ENCODE measurements at regions not wholly inside any gene's neighbourhood (a gene's known extent, or its start where the extent isn't known, plus 50 kb on each side); places are given as distances from the start of the nearest gene placed in this dataset.

DNA sequence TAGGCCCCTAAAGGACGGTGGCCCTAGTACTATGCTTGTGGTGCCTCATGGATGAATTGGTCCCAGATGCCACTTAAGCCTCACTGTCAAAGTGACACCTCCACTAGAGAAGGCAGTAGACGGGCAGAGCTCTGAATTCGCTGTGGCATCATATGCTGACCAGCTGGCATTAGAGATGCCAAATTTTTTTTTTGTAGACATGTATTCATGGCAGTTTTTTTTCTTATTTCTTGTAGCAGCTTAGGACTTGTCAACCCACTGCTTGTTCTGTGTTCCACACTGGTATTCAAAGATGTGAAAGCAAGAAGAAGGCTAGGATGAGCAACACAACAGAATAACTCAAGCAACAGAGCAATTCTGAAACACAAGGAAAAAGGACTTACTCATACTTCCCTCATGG, 212.5 kb downstream of the DLEU7 start:
- H3K27ac ChIP-seq (replicated peaks in 1 of 4): no peak overlapping the region
- H3K9me3 ChIP-seq: no peaks in the 10 kb centered on the region
- TF ChIP-seq, protein P1, sequence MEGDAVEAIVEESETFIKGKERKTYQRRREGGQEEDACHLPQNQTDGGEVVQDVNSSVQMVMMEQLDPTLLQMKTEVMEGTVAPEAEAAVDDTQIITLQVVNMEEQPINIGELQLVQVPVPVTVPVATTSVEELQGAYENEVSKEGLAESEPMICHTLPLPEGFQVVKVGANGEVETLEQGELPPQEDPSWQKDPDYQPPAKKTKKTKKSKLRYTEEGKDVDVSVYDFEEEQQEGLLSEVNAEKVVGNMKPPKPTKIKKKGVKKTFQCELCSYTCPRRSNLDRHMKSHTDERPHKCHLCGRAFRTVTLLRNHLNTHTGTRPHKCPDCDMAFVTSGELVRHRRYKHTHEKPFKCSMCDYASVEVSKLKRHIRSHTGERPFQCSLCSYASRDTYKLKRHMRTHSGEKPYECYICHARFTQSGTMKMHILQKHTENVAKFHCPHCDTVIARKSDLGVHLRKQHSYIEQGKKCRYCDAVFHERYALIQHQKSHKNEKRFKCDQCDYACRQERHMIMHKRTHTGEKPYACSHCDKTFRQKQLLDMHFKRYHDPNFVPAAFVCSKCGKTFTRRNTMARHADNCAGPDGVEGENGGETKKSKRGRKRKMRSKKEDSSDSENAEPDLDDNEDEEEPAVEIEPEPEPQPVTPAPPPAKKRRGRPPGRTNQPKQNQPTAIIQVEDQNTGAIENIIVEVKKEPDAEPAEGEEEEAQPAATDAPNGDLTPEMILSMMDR (IDR thresholded peaks at IDR 0.05): no peak
- 91% methylated on average over 3 of the region's 3 CpGs for WGBS
- no peak overlapping the region for H3K4me3 ChIP-seq
- H3K36me3 ChIP-seq: no peaks in the 10 kb centered on the region
- no peaks in the 10 kb centered on the region for H3K4me1 ChIP-seq
- intact Hi-C loops (cut with DNase I): no loop called here
- no peak for DNase-seq (ENCODE audit: extremely low spot score)
- no peaks in the 10 kb centered on the region for H3K27me3 ChIP-seq

DNA sequence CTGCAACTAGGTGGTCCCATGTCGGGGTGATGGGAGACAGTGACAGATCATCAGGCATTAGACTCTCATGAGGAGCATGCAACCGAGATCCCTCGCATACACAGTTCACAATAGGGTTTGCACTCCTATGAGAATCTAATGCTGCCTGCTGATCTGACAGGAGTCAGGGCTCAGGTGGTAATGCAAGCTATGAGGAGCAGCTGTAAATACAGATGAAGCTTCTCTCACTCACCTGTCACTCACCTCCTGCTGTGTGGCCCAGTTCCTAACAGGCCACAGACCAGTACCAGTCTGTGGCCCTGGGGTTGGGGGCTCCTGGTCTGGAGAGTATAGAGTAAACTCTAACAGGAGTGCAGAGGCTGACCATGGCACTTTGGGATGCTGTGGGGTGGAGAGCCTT, 209.2 kb downstream of the DLEU7 start:
- no peaks in the 10 kb centered on the region for H3K4me1 ChIP-seq
- DNase-seq (ENCODE audit: extremely low spot score): no peak
- H3K9me3 ChIP-seq: no peaks in the 10 kb centered on the region
- intact Hi-C loops (cut with DNase I): no loop called here
- no peak for TF ChIP-seq POLR2AphosphoS5 (IDR thresholded peaks at IDR 0.05)
- TF ChIP-seq, protein P1 (IDR thresholded peaks at IDR 0.05): no peak
- WGBS: 77% methylated on average over 3 of the region's 3 CpGs
- no peaks in the 10 kb centered on the region for H3K27me3 ChIP-seq
- H3K27ac ChIP-seq (replicated peaks in 1 of 4): no peak overlapping the region
- H3K4me3 ChIP-seq: no peak overlapping the region
- H3K36me3 ChIP-seq: no peaks in the 10 kb centered on the region

DNA sequence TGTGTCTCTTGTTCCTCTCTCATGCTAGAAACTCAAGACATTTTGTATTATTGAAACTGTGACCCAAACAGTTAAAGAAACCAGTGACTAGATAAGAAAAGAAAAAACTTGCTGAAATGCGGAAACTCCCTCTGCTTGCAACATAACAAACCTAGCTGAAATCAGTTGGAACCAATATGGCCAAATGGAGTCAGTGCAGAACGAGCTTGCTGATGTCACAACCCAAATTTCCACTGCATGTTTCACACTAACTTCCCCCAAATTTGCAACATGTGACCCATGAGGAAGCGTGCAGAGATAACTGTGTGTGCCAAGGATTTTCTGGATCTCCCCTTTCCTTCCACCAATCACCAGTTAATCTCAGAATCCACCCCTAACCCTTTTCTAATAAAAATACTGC, 208.0 kb downstream of the DLEU7 start:
- TF ChIP-seq POLR2AphosphoS5 (IDR thresholded peaks at IDR 0.05) (no peak), POLR2A (IDR thresholded peaks at IDR 0.05; ENCODE audit: low read depth) (no peak), EP300 (IDR thresholded peaks at IDR 0.05) (no peak)
- TF ChIP-seq, protein P1 (IDR thresholded peaks at IDR 0.05): no peak
- H3K36me3 ChIP-seq: no peaks in the 10 kb centered on the region
- no peak overlapping the region for H3K4me3 ChIP-seq
- no peaks in the 10 kb centered on the region for H3K4me1 ChIP-seq
- no peaks in the 10 kb centered on the region for H3K27me3 ChIP-seq
- H3K27ac ChIP-seq (replicated peaks in 1 of 4): no peak overlapping the region
- H3K9me3 ChIP-seq: no peaks in the 10 kb centered on the region
- intact Hi-C loops (cut with DNase I): no loop called here
- no peak for DNase-seq (ENCODE audit: extremely low spot score)
- WGBS: 57% methylated on average over 3 of the region's 3 CpGs

DNA sequence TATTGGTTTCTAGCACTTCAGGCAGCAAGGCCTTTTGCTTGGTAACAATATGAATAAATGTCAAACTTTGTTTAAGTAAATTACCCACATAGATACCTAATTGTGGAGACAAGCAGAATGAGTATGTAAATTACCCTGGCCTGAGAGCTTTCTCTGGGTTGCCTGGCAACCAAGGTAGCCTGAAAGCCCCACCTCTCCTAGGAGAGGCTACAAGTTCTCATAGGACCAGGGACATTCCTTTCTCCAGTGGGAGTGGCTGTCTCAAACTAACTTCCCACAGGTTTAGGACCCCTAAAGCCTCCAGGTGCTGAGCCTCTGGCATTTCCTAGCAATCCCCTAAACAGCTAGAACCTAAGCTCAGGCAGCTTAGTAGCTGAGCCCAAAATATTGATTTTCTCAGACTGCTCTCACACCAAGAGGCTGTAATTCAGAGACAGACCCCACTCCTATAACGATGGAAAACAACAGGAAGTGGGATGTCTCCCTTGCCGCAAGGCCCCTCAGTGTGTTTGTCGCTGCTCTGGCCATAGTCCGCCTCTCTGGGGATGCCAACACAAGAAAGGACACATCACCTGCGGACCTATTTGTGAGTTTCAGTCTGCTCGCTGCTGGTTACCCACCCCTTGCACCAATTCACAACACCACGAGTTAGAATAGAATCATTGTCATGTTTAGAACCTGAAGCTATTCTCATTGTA, 207.3 kb downstream of the DLEU7 start:
- TF ChIP-seq POLR2AphosphoS5 (IDR thresholded peaks at IDR 0.05): no peak
- TF ChIP-seq POLR2A (IDR thresholded peaks at IDR 0.05; ENCODE audit: low read depth): no peak
- TF ChIP-seq, protein P1 (IDR thresholded peaks at IDR 0.05): no peak
- no peak for TF ChIP-seq EP300 (IDR thresholded peaks at IDR 0.05)
- Histone ChIP-seq H3K27ac (replicated peaks in 1 of 4) (peak overlapping the region in 3 of 4 donors; percentile 13 to 19 (median 14)), H3K27me3 (no peaks in the 10 kb centered on the region), H3K4me1 (no peaks in the 10 kb centered on the region), H3K4me3 (no peak overlapping the region), H3K36me3 (no peaks in the 10 kb centered on the region), H3K9me3 (no peaks in the 10 kb centered on the region)
- DNase-seq (ENCODE audit: extremely low spot score): no peak
- intact Hi-C loops (cut with DNase I): no loop called here
- 85% methylated on average over 2 of the region's 7 CpGs for WGBS

DNA sequence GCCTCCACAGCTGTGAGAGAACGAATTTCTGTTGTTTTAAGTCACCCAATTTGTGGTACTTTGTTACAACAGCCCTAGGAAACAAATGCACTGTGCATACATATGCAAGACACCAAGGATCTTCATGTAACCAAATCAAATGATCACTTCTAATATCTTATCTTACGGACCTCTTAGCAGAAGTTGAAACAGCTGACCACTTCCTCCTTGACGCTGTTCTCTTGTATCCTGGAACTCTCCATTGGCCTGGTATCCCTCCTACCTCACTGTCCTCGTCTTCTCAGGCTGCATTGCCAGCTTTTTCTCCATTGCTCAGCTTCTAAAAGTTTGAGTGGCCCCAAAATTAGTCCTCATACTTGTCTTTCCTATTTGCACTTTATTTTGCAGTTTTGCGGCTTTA, 200.4 kb downstream of the DLEU7 start:
- H3K27ac ChIP-seq (replicated peaks in 1 of 4): no peak overlapping the region
- no peaks in the 10 kb centered on the region for H3K27me3 ChIP-seq
- 84% methylated on average over 5 of the region's 5 CpGs for WGBS
- TF ChIP-seq POLR2A (IDR thresholded peaks at IDR 0.05; ENCODE audit: low read depth) (no peak), POLR2AphosphoS5 (IDR thresholded peaks at IDR 0.05) (no peak), EP300 (IDR thresholded peaks at IDR 0.05) (no peak)
- no peak for DNase-seq (ENCODE audit: extremely low spot score)
- intact Hi-C loops (cut with DNase I): no loop called here
- no peaks in the 10 kb centered on the region for H3K4me1 ChIP-seq
- H3K9me3 ChIP-seq: no peaks in the 10 kb centered on the region
- no peak overlapping the region for H3K4me3 ChIP-seq
- H3K36me3 ChIP-seq: no peaks in the 10 kb centered on the region

Measured in esophagus muscularis mucosa (tissue), 4 donors.